GM12878 (cell line): ENCODE measurements at regions not wholly inside any gene's neighbourhood (a gene's known extent, or its start where the extent isn't known, plus 50 kb on each side); places are given as distances from the start of the nearest gene placed in this dataset.

Experiments
- CTCF ChIP-seq, 3 experiments: IDR thresholded peaks in 2 of 3; conservative IDR thresholded peaks in 1 of 3; 2 replicates each; pipeline ENCODE4 v1.5.1; 2011; ENCODE audit warnings: low read depth in 3 of 3, low read length in 3 of 3, mild to moderate bottlenecking in 3 of 3, control low read depth in 2 of 3, moderate library complexity in 2 of 3, inconsistent platforms in 1 of 3, mixed read lengths in 1 of 3; ENCODE audit not compliant: control insufficient read depth in 2 of 3, insufficient read depth in 1 of 3; ENCODE audit errors: extremely low read depth in 1 of 3
- EP300 ChIP-seq, 2 experiments: fragments of 150-350 bp in 1 of 2; IDR thresholded peaks; 2 replicates each; pipeline ENCODE4 v1.6.1; 2011 to 2012; ENCODE audit warnings: low read depth in 2 of 2, low read length in 2 of 2, borderline replicate concordance in 1 of 2, improper control_type of control experiment in 1 of 2, inconsistent platforms in 1 of 2; ENCODE audit not compliant: control insufficient read depth in 1 of 2
- NR2F1 ChIP-seq: fragments of 450-650 bp; conservative IDR thresholded peaks from 2 replicates; pipeline ENCODE4 v1.6.1; 2017; ENCODE audit warnings: mild to moderate bottlenecking
- POLR2A ChIP-seq: IDR thresholded peaks from 2 replicates; pipeline ENCODE4 v1.6.1; 2011; ENCODE audit warnings: low read depth, mild to moderate bottlenecking, low read length
- SMC3 ChIP-seq: IDR thresholded peaks from 2 replicates; pipeline ENCODE4 v1.6.1; 2011; ENCODE audit warnings: low read length, improper control_type of control experiment, borderline replicate concordance
- ZNF217 ChIP-seq: fragments of 450-650 bp; IDR thresholded peaks from 2 replicates; pipeline ENCODE4 v1.6.1; 2017; ENCODE audit warnings: antibody characterized with exemption, mild to moderate bottlenecking
- TF ChIP-seq, protein P1 (sequence below): fragments of 450-650 bp; IDR thresholded peaks from 2 replicates; pipeline ENCODE4 v1.6.1; 2017; ENCODE audit warnings: mild to moderate bottlenecking, moderate library complexity
- TF ChIP-seq, protein P2 (sequence below): fragments of 150-350 bp; IDR thresholded peaks from 2 replicates; pipeline ENCODE4 v1.6.1; 2014; ENCODE audit warnings: mild to moderate bottlenecking, low read depth, low read length
- TF ChIP-seq, protein P3 (sequence below): IDR thresholded peaks from 2 replicates; pipeline ENCODE4 v1.6.1; 2011; ENCODE audit warnings: borderline replicate concordance, low read depth, mild to moderate bottlenecking, moderate library complexity, mixed read lengths, low read length; ENCODE audit not compliant: insufficient read depth; ENCODE audit errors: extremely low read length

DNA sequence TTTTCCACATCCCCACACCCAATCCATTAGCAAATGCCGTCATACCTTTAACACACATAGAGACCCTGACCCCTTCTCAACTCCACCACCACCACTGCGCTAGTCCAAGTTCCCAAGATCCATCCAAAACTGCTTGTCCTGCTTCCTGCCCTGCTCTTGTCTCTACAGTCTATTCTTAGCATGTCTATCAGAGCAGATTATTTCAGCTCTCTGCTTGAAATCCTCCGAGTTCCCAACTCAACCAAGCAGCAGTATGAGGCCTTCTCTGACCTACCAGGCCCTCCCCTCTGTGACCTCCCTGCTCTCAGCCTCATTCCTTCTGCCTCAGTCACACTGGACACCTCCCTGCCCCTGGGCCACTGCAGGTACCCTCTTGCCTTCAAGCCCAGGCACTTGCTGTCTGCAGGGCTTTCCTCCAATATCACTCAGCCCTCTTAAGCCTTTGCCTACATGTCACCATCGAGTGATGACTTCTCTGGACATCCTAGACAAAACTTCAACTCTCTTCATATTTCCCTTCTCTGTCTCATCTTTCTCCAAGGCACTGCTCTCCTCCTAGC lies 134.6 kb downstream of the SPATA19 start:
- no peak for TF ChIP-seq ZNF217
- TF ChIP-seq CTCF (IDR thresholded peaks at IDR 0.05 in 2 of 3, conservative IDR thresholded peaks at IDR 0.05 in 1 of 3; ENCODE audit: control insufficient read depth in 2 of 3, extremely low read depth in 1 of 3, insufficient read depth in 1 of 3, low read depth in 3 of 3, low read length in 3 of 3), result no peak
- no peak for TF ChIP-seq NR2F1
- TF ChIP-seq SMC3, result no peak
- TF ChIP-seq, protein P1, sequence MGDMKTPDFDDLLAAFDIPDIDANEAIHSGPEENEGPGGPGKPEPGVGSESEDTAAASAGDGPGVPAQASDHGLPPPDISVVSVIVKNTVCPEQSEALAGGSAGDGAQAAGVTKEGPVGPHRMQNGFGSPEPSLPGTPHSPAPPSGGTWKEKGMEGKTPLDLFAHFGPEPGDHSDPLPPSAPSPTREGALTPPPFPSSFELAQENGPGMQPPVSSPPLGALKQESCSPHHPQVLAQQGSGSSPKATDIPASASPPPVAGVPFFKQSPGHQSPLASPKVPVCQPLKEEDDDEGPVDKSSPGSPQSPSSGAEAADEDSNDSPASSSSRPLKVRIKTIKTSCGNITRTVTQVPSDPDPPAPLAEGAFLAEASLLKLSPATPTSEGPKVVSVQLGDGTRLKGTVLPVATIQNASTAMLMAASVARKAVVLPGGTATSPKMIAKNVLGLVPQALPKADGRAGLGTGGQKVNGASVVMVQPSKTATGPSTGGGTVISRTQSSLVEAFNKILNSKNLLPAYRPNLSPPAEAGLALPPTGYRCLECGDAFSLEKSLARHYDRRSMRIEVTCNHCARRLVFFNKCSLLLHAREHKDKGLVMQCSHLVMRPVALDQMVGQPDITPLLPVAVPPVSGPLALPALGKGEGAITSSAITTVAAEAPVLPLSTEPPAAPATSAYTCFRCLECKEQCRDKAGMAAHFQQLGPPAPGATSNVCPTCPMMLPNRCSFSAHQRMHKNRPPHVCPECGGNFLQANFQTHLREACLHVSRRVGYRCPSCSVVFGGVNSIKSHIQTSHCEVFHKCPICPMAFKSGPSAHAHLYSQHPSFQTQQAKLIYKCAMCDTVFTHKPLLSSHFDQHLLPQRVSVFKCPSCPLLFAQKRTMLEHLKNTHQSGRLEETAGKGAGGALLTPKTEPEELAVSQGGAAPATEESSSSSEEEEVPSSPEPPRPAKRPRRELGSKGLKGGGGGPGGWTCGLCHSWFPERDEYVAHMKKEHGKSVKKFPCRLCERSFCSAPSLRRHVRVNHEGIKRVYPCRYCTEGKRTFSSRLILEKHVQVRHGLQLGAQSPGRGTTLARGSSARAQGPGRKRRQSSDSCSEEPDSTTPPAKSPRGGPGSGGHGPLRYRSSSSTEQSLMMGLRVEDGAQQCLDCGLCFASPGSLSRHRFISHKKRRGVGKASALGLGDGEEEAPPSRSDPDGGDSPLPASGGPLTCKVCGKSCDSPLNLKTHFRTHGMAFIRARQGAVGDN, result no peak
- TF ChIP-seq EP300 (IDR thresholded peaks at IDR 0.05; ENCODE audit: borderline replicate concordance in 1 of 2, control insufficient read depth in 1 of 2, low read depth in 2 of 2, low read length in 2 of 2), result no peak
- no peak for TF ChIP-seq POLR2A
- TF ChIP-seq, protein P2, sequence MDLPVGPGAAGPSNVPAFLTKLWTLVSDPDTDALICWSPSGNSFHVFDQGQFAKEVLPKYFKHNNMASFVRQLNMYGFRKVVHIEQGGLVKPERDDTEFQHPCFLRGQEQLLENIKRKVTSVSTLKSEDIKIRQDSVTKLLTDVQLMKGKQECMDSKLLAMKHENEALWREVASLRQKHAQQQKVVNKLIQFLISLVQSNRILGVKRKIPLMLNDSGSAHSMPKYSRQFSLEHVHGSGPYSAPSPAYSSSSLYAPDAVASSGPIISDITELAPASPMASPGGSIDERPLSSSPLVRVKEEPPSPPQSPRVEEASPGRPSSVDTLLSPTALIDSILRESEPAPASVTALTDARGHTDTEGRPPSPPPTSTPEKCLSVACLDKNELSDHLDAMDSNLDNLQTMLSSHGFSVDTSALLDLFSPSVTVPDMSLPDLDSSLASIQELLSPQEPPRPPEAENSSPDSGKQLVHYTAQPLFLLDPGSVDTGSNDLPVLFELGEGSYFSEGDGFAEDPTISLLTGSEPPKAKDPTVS, result no peak
- TF ChIP-seq, protein P3, sequence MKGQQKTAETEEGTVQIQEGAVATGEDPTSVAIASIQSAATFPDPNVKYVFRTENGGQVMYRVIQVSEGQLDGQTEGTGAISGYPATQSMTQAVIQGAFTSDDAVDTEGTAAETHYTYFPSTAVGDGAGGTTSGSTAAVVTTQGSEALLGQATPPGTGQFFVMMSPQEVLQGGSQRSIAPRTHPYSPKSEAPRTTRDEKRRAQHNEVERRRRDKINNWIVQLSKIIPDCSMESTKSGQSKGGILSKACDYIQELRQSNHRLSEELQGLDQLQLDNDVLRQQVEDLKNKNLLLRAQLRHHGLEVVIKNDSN, result no peak
